AG08395 (cell line): ENCODE measurements at regions not wholly inside any gene's neighbourhood (a gene's known extent, or its start where the extent isn't known, plus 50 kb on each side); places are given as distances from the start of the nearest gene placed in this dataset.
"Not testable (repeated sequence)": the region's sequence is repeated elsewhere in the genome, so short reads cannot be mapped to it uniquely, and the experiment has no call there.

Source experiments
- DNase-seq: peaks from one replicate; pipeline ENCODE4 v3.0.0; 2012; ENCODE audit warnings: mixed read lengths, low spot score

DNA sequence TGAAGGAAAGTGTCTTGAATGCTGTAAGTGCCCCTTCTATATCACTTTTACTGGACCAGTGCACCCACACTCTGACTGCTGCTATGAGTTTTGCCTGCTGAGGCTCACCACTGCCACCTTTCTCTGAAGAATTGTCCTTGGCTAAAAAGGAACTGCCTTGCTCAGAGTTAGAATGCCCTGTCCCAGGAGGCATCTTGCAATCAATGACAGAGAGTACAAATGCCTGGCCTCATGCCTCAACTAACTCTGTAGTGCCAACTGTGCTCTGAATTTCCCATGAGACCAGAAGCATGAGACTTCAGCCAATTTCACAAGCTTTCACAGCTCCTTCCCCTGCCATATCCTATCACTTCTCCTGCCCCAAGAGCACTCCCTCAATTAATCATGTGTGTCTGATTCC is 569.7 kb downstream of the ZNF608 start:
- DNase-seq: no peak

GRCh38 chr5:124173386-124173785 is 573.1 kb downstream of the ZNF608 start:
- DNase-seq: no peak

- DNase-seq: no peak
Observed at GRCh38 chr5:124172389-124173003, 573.9 kb downstream of the ZNF608 start.

DNA sequence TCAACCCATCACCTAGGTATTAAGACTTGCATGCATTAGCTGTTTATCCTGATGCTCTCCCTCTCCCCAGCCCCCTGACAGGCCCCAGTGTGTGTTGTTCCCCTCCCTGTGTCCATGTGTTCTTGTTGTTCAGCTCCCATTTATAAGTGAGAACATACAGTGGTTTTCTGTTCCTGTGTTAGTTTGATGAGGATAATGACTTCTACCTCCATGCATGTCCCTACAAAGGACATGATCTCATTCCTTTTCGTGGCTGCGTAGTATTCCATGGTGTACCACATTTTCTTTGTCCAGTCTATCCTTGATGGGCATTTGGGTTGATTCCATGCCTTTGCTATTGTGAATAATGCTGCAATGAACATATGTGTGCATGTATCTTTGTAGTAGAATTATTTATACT is 578.3 kb downstream of the ZNF608 start:
- DNase-seq: not testable (repeated sequence)

GRCh38 chr5:124162767-124163532 is 583.5 kb downstream of the ZNF608 start:
- DNase-seq: no peak

DNA sequence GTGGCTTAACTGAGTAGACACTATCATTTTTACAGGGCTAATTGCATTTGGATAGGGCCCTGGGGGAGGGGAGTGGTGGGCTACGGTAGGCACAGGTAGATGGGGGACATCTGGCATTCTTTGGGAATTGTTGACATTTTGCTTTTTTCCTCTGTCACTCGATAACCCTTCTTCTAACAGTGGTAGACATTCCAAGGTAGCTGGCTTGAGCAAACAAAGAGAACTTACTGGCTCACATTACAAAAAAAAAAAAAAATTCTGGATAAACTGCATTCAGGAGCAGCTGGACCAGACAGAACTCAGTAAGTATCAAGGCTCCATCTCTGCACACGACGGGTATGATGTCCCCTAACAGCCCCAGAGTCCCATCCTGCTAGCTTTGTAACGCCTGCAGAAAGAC is 585.2 kb downstream of the ZNF608 start:
- DNase-seq: no peak

DNA sequence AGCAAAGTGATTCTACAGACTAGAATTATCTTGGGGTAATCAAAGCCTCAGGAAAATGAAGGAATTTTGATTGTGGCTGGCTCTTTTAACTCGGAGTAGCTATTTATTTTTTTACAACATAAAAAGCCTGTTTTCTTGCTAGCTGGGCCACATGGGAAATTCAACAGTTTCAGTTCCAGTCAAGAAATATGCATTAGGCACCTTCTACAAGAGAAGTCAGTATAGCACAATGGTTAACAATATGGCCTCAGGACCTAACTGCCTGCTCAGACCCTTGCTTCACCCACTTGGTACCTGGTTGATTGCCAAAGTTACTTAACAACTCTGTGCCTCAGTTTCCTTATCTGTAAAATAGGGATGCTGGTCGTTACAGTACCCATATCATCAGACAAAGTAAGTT is 586.2 kb downstream of the ZNF608 start:
- no peak for DNase-seq

DNA sequence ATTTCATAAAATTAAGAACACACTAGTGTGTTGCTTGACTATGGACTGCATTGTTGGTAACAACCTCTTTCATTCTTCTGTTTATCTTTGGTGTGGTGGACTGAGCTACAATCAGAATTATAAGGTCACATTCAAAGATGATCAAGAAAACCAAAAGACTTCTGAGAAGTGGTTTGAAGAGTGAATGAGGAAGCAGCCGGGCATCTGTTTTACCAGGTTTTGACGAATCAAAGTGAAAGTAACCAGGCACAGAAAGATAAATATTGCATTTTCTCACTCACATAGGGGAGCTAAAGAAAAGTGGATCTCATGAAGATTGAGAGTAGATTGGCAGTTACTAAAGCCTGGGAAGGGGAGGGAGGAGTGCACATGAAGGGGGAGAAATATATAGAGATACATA is 589.1 kb downstream of the ZNF608 start:
- no peak for DNase-seq

GRCh38 chr5:124156415-124156996 is 589.9 kb downstream of the ZNF608 start:
- DNase-seq: no peak

DNA sequence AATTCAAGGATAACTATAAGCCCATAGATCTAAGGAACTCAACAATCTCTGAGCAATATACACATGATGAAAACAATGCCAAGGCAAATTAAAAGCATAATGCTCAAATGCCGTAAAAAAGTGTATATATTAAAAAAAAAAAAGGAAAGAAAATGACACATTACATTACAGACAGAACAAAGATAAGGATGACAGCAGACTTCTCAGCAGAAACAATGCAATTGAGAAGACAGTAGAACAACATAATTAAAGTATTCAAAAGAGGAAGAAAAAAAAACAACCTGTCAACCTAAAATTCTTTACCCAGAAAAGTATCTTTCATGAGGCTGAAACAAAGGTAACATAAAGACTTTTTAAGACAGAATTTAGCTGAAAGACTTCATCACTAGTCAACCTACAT is 591.7 kb downstream of the ZNF608 start:
- no peak for DNase-seq

- no peak for DNase-seq
Observed at GRCh38 chr5:124153588-124153987, 592.9 kb downstream of the ZNF608 start.

DNA sequence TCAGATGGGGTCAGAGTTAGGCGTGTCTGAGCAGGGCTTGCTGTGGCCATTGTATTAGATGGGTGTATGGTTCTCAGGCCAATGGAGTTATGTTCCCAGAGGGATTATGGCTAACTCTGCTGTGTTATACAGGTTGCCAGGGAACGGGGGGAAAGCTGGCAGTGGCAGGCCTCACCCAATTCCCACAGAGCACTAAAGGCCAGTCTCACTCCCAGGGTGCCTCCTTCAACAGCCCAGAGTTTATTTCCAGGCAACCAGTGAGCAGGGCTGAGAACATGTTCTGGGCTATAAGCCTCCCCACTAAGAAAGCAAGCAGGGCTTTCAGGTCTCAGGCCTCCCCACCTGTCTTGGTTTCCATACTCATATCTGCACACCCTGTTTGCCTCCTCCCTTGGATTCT is 597.9 kb downstream of the ZNF608 start:
- DNase-seq: no peak

DNA sequence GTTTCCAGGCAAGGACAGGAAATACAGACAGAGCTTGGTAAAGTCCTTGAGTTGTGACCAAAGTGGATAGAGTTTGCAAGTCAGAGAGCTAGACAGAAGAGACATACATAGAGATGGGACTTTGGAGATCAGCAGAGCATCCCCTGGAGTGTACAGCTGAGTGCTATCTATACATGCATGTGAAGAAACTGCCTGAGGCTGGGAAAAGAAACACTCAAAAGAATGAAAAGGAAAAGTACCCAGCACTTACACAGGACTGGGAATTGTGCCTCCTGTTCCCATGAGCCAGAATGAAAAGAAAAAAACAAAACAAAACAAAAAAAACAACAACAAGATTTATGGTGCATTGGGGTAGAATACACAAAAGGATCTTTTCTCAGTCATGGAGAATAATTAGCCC is 606.4 kb downstream of the ZNF608 start:
- no peak for DNase-seq

DNA sequence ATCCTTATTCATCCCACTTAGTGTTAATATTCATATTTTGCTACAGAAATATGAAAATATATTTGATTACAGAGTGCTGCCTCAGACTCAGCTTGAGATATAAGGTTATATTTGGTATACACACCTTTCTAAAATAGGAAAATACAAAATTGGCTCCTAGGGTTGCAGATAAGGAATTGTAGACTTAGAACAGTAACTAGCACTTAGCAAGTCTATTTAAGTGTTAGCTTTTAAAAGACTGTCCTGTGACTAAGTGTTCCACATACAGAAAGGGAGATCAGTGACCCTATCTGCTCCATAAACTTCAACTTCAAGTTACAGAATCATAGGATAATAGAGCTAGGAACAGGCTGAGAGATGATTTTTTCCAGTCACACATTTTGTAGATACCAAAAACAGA is 607.0 kb downstream of the ZNF608 start:
- DNase-seq: no peak

DNA sequence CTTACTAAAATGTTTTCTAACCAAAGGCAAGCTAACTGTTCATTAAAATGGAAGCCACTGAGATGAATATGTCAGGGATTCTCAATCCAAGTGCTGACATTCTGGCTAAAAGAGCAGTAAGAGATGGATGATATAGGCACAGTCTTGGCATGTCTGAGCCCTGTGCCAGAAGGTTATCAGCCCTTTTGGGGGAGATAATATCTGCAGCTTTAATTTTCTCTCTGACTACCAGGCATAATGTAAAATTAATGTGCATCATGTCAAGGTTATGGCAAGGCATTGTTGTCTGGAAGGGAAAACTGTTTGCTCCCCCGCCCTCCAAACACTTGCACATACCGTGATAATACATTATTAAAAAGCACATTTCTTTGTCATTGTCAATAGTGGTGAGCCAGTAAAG is 609.8 kb downstream of the ZNF608 start:
- no peak for DNase-seq

DNA sequence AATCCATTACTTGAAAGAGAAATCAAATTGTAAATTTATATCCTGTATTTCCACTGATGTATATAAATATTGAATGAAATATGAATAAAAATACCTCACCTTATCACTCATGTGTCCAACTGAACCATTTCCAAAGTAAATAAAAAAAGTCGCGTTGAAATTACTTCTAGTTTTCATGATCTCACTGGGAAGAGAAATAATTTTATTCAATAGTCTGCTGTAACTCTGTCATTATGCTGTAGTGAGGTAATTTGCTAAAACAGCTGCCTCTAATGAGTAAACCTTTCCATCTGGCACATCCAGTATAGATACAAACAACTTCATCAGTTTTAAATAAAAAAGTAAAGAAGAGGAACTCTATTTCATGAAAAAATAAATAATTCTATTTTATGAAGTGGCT is 611.5 kb downstream of the ZNF608 start:
- no peak for DNase-seq

GRCh38 chr5:124133406-124133805 is 613.0 kb downstream of the ZNF608 start:
- no peak for DNase-seq

GRCh38 chr5:124132843-124133242 is 613.6 kb downstream of the ZNF608 start:
- DNase-seq: no peak

GRCh38 chr5:124131466-124131865 is 615.0 kb downstream of the ZNF608 start:
- no peak for DNase-seq

DNA sequence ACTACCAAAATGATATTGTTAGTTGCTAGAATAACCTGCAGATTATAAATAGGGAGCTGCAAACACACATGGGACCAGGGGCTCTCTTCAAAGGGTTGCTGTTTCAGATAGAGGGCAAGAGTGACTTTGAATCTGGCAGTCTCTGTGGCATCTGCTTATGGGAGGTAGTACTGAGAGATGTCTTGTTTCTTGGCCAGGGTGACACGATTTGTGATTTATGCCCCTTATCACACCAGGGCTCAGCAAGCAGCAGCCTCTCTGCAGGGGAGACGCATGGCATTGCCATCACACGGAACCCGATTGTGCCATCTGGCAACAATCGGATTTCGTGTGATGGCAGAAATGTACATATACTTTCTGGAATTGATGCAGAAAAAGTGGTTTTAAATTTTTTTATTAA is 615.6 kb downstream of the ZNF608 start:
- DNase-seq: no peak

DNA sequence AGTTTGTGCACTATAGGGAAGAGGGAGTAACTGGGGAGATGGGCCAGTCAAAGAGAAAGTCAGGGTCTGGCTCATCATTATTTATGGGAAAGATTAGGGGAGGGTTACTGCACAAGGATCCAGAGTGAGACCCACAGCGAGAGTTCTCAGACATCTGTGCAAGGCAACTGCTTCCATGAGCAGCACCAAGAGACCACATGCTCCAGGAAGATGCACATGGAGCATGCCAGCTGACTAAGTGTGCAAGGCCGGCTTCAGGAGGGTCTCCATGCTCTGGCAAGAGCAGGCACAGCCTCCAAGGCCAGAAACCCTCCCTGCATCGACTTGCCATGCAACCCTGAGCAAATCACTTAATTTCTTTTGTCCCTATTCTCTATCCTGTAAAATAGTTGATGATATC is 616.9 kb downstream of the CSNK1G3 start:
- no peak for DNase-seq

- no peak for DNase-seq
Observed at GRCh38 chr5:124126504-124127217, 614.7 kb downstream of the CSNK1G3 start.

- peak; percentile 9 for DNase-seq
Observed at GRCh38 chr5:124124711-124125229, 612.8 kb downstream of the CSNK1G3 start.
